ENCODE measurements at regions not wholly inside any gene's neighbourhood (a gene's known extent, or its start where the extent isn't known, plus 50 kb on each side); places are given as distances from the start of the nearest gene placed in this dataset.
A peak's percentile ranks its signal among the peaks of the same experiment; 100 is the strongest.

DNA sequence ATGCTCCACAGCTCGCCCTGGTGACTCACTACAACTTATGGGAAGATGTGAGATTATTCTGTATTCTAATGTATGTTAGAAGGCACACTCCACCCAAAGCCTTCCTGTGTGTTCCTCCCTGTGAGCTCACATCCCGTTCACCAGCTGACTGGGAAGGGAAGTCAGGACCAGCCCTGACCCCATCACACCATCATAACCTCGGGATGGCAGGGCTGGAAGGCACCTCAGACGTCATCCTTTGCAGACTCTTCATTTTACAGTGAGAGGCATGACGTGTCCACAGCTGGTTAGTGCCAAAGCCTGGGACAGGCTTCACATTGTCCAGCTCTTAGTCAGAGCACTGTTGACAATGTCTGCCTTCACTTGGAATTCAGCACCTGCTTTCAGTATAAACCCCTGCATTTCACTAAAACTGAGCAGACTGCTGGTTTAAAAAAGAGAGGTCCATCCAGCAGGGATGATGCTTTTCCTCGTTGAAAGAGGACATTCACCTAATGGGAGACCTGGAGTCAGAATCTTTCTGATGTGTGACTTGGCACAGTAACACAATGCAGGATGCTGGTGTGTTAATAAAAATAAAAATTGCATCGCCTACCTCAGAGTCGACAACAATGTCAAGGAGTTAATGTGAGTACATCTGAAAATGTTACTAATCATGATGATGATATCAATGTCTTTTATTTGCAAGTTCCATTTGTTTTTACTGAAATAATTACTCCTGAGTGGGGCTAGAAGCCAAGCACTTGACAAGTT lies 418.0 kb upstream of the TNP1 start:
- Histone ChIP-seq H3K9ac (no peak overlapping the region), H3K9me3 (no peaks in the 10 kb centered on the region), H3K79me2 (ENCODE audit: insufficient read depth) (no peaks in the 10 kb centered on the region), H3F3A (replicated peaks; ENCODE audit: insufficient read depth) (peaks cover 10% of the 10 kb centered on the region), H3K4me2 (no peak overlapping the region), H4K20me1 (ENCODE audit: insufficient read depth) (no peaks in the 10 kb centered on the region), H3K36me3 (replicated peaks in 1 of 2; ENCODE audit: control insufficient read depth in 1 of 2, insufficient read depth in 2 of 2, low read length in 1 of 2) (no peaks in the 10 kb centered on the region), H3K4me1 (ENCODE audit: control insufficient read depth in 1 of 2, insufficient read depth in 2 of 2, low read depth in 1 of 2, low read length in 1 of 2) (peaks cover 9 to 11% of the 10 kb centered on the region in 2 experiments), H3K27ac (ENCODE audit: low read depth in 2 of 2, low read length in 1 of 2) (peak overlapping the region in 1 of 2 experiments; percentile 25; a peak in 2 of 4 replicates), H2AFZ (ENCODE audit: low read depth) (no peak overlapping the region), H3K4me3 (ENCODE audit: low read depth in 2 of 2, low read length in 1 of 2) (no peak overlapping the region), H3K9me2 (no peaks in the 10 kb centered on the region), H3K27me3 (ENCODE audit: insufficient read depth) (no peaks in the 10 kb centered on the region)
- WGBS (ENCODE audit: low lambda C conversion rate): 62% methylated on average over 8 of the region's 8 CpGs
- POLR2A ChIA-PET: no interaction called here
- CTCF ChIA-PET: no interaction called here
- DNase-seq: no peak
- no peak for TF ChIP-seq NRF1 (IDR thresholded peaks at IDR 0.05; ENCODE audit: low read depth, low read length)
- TF ChIP-seq, protein P1, sequence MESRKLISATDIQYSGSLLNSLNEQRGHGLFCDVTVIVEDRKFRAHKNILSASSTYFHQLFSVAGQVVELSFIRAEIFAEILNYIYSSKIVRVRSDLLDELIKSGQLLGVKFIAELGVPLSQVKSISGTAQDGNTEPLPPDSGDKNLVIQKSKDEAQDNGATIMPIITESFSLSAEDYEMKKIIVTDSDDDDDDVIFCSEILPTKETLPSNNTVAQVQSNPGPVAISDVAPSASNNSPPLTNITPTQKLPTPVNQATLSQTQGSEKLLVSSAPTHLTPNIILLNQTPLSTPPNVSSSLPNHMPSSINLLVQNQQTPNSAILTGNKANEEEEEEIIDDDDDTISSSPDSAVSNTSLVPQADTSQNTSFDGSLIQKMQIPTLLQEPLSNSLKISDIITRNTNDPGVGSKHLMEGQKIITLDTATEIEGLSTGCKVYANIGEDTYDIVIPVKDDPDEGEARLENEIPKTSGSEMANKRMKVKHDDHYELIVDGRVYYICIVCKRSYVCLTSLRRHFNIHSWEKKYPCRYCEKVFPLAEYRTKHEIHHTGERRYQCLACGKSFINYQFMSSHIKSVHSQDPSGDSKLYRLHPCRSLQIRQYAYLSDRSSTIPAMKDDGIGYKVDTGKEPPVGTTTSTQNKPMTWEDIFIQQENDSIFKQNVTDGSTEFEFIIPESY (IDR thresholded peaks at IDR 0.05; ENCODE audit: borderline replicate concordance, low read depth): 0 out of 2 replicates have a peak, but pooled peaks have one; percentile 34
- no peak; the same call in 1 of the 2 replicates for TF ChIP-seq RXRA (IDR thresholded peaks at IDR 0.05; ENCODE audit: borderline replicate concordance, low read depth)
- TF ChIP-seq POLR2AphosphoS5 (IDR thresholded peaks at IDR 0.05; ENCODE audit: low read depth, low read length): no peak
- peak in 1 of 2 experiments; percentile 28; a peak in 1 of 4 replicates for TF ChIP-seq EP300 (IDR thresholded peaks at IDR 0.05; ENCODE audit: borderline replicate concordance in 1 of 2, low read depth in 1 of 2, low read length in 1 of 2)
- peak; percentile 80 for TF ChIP-seq TCF12 (IDR thresholded peaks at IDR 0.05)
- no peak for TF ChIP-seq GATA2 (CRISPR knock-in tag; IDR thresholded peaks at IDR 0.05)
- TF ChIP-seq RFX5 (IDR thresholded peaks at IDR 0.05; ENCODE audit: low read length): no peak
- no peak for TF ChIP-seq FOXJ3 (CRISPR knock-in tag; IDR thresholded peaks at IDR 0.05)
- TF ChIP-seq NFIC (IDR thresholded peaks at IDR 0.05; ENCODE audit: borderline replicate concordance): peak; percentile 43; the same call in 1 of the 2 replicates
- no peak for TF ChIP-seq FOXM1 (IDR thresholded peaks at IDR 0.05; ENCODE audit: low read depth)
- TF ChIP-seq, protein P2, sequence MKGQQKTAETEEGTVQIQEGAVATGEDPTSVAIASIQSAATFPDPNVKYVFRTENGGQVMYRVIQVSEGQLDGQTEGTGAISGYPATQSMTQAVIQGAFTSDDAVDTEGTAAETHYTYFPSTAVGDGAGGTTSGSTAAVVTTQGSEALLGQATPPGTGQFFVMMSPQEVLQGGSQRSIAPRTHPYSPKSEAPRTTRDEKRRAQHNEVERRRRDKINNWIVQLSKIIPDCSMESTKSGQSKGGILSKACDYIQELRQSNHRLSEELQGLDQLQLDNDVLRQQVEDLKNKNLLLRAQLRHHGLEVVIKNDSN (IDR thresholded peaks at IDR 0.05; ENCODE audit: borderline replicate concordance, low read depth): no peak
- TF ChIP-seq MEF2A (IDR thresholded peaks at IDR 0.05; ENCODE audit: borderline replicate concordance, low read depth): no peak
- TF ChIP-seq, protein P3, sequence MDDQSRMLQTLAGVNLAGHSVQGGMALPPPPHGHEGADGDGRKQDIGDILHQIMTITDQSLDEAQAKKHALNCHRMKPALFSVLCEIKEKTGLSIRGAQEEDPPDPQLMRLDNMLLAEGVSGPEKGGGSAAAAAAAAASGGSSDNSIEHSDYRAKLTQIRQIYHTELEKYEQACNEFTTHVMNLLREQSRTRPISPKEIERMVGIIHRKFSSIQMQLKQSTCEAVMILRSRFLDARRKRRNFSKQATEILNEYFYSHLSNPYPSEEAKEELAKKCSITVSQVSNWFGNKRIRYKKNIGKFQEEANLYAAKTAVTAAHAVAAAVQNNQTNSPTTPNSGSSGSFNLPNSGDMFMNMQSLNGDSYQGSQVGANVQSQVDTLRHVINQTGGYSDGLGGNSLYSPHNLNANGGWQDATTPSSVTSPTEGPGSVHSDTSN (IDR thresholded peaks at IDR 0.05): peak; percentile 59; the same call in 1 of the 2 replicates
- TF ChIP-seq, protein P4, sequence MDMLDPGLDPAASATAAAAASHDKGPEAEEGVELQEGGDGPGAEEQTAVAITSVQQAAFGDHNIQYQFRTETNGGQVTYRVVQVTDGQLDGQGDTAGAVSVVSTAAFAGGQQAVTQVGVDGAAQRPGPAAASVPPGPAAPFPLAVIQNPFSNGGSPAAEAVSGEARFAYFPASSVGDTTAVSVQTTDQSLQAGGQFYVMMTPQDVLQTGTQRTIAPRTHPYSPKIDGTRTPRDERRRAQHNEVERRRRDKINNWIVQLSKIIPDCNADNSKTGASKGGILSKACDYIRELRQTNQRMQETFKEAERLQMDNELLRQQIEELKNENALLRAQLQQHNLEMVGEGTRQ (IDR thresholded peaks at IDR 0.05; ENCODE audit: borderline replicate concordance, low read depth, low read length): no peak
- TF ChIP-seq TEAD4 (IDR thresholded peaks at IDR 0.05; ENCODE audit: borderline replicate concordance, insufficient read depth): peak; percentile 62; the same call in 1 of the 2 replicates
- TF ChIP-seq, protein P5, sequence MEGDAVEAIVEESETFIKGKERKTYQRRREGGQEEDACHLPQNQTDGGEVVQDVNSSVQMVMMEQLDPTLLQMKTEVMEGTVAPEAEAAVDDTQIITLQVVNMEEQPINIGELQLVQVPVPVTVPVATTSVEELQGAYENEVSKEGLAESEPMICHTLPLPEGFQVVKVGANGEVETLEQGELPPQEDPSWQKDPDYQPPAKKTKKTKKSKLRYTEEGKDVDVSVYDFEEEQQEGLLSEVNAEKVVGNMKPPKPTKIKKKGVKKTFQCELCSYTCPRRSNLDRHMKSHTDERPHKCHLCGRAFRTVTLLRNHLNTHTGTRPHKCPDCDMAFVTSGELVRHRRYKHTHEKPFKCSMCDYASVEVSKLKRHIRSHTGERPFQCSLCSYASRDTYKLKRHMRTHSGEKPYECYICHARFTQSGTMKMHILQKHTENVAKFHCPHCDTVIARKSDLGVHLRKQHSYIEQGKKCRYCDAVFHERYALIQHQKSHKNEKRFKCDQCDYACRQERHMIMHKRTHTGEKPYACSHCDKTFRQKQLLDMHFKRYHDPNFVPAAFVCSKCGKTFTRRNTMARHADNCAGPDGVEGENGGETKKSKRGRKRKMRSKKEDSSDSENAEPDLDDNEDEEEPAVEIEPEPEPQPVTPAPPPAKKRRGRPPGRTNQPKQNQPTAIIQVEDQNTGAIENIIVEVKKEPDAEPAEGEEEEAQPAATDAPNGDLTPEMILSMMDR (IDR thresholded peaks at IDR 0.05): no peak
- TF ChIP-seq, protein P6, sequence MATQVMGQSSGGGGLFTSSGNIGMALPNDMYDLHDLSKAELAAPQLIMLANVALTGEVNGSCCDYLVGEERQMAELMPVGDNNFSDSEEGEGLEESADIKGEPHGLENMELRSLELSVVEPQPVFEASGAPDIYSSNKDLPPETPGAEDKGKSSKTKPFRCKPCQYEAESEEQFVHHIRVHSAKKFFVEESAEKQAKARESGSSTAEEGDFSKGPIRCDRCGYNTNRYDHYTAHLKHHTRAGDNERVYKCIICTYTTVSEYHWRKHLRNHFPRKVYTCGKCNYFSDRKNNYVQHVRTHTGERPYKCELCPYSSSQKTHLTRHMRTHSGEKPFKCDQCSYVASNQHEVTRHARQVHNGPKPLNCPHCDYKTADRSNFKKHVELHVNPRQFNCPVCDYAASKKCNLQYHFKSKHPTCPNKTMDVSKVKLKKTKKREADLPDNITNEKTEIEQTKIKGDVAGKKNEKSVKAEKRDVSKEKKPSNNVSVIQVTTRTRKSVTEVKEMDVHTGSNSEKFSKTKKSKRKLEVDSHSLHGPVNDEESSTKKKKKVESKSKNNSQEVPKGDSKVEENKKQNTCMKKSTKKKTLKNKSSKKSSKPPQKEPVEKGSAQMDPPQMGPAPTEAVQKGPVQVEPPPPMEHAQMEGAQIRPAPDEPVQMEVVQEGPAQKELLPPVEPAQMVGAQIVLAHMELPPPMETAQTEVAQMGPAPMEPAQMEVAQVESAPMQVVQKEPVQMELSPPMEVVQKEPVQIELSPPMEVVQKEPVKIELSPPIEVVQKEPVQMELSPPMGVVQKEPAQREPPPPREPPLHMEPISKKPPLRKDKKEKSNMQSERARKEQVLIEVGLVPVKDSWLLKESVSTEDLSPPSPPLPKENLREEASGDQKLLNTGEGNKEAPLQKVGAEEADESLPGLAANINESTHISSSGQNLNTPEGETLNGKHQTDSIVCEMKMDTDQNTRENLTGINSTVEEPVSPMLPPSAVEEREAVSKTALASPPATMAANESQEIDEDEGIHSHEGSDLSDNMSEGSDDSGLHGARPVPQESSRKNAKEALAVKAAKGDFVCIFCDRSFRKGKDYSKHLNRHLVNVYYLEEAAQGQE (IDR thresholded peaks at IDR 0.05; ENCODE audit: low read depth, low read length): no peak
- TF ChIP-seq FOSL2 (IDR thresholded peaks at IDR 0.05; ENCODE audit: borderline replicate concordance, low read depth): peak; percentile 63; the same call in 1 of the 2 replicates
- TF ChIP-seq SIN3A (IDR thresholded peaks at IDR 0.05; ENCODE audit: borderline replicate concordance, low read depth, low read length): no peak
- no peak for TF ChIP-seq ELF1 (IDR thresholded peaks at IDR 0.05)
- TF ChIP-seq RAD21 (IDR thresholded peaks at IDR 0.05; ENCODE audit: low read length): no peak
- TF ChIP-seq TAF1 (IDR thresholded peaks at IDR 0.05; ENCODE audit: borderline replicate concordance, low read depth, low read length): no peak
